ENCODE measurements at regions not wholly inside any gene's neighbourhood (a gene's known extent, or its start where the extent isn't known, plus 50 kb on each side); places are given as distances from the start of the nearest gene placed in this dataset.
"Not testable (repeated sequence)": the region's sequence is repeated elsewhere in the genome, so short reads cannot be mapped to it uniquely, and the experiment has no call there.

- in situ Hi-C loops (cut with HindIII; ENCODE audit: low pct_unique_long_range_greater_than_20kb, low sequenced_read_pairs): no loop called here
- TF ChIP-seq JUND (IDR thresholded peaks at IDR 0.05; ENCODE audit: low read depth): no peak
- no peak for DNase-seq (ENCODE audit: low read depth in 1 of 2, low spot score in 1 of 2)
These were observed 66.2 kb upstream of the NANOS1 start for GRCh38 chr10:118963341-118963740.

GRCh38 chr10:118963933-118964332, 65.6 kb upstream of the NANOS1 start:
- in situ Hi-C loops (cut with HindIII; ENCODE audit: low pct_unique_long_range_greater_than_20kb, low sequenced_read_pairs): no loop called here
- TF ChIP-seq JUND (IDR thresholded peaks at IDR 0.05; ENCODE audit: low read depth): no peak

GRCh38 chr10:118964476-118964875, 65.0 kb upstream of the NANOS1 start:
- DNase-seq (ENCODE audit: low read depth in 1 of 2, low spot score in 1 of 2); in situ Hi-C loops (cut with HindIII; ENCODE audit: low pct_unique_long_range_greater_than_20kb, low sequenced_read_pairs): not testable (repeated sequence)

More at GRCh38 chr10:118963933-118964332, 65.6 kb upstream of the NANOS1 start:
- DNase-seq (ENCODE audit: low read depth in 1 of 2, low spot score in 1 of 2): no peak

GRCh38 chr10:118965096-118965495, 64.4 kb upstream of the NANOS1 start:
- in situ Hi-C loops (cut with HindIII; ENCODE audit: low pct_unique_long_range_greater_than_20kb, low sequenced_read_pairs): no loop called here
- TF ChIP-seq JUND (IDR thresholded peaks at IDR 0.05; ENCODE audit: low read depth): no peak
- DNase-seq (ENCODE audit: low read depth in 1 of 2, low spot score in 1 of 2): no peak

- no peak for DNase-seq (ENCODE audit: low read depth in 1 of 2, low spot score in 1 of 2)
These were observed 63.9 kb upstream of the NANOS1 start for GRCh38 chr10:118965645-118966044.

GRCh38 chr10:118966076-118966849, 63.3 kb upstream of the NANOS1 start:
- TF ChIP-seq JUND (IDR thresholded peaks at IDR 0.05; ENCODE audit: low read depth): no peak
- DNase-seq (ENCODE audit: low read depth in 1 of 2, low spot score in 1 of 2): no peak
- in situ Hi-C loops (cut with HindIII; ENCODE audit: low pct_unique_long_range_greater_than_20kb, low sequenced_read_pairs): no loop called here

More at GRCh38 chr10:118965645-118966044, 63.9 kb upstream of the NANOS1 start:
- no peak for TF ChIP-seq JUND (IDR thresholded peaks at IDR 0.05; ENCODE audit: low read depth)
- in situ Hi-C loops (cut with HindIII; ENCODE audit: low pct_unique_long_range_greater_than_20kb, low sequenced_read_pairs): no loop called here

- in situ Hi-C loops (cut with HindIII; ENCODE audit: low pct_unique_long_range_greater_than_20kb, low sequenced_read_pairs): no loop called here
- TF ChIP-seq JUND (IDR thresholded peaks at IDR 0.05; ENCODE audit: low read depth): no peak
- no peak for DNase-seq (ENCODE audit: low read depth in 1 of 2, low spot score in 1 of 2)
These were observed 62.7 kb upstream of the NANOS1 start for GRCh38 chr10:118966850-118967125.

GRCh38 chr10:118967160-118967559, 62.4 kb upstream of the NANOS1 start:
- in situ Hi-C loops (cut with HindIII; ENCODE audit: low pct_unique_long_range_greater_than_20kb, low sequenced_read_pairs): no loop called here
- no peak for TF ChIP-seq JUND (IDR thresholded peaks at IDR 0.05; ENCODE audit: low read depth)
- no peak for DNase-seq (ENCODE audit: low read depth in 1 of 2, low spot score in 1 of 2)

- no peak for DNase-seq (ENCODE audit: low read depth in 1 of 2, low spot score in 1 of 2)
- in situ Hi-C loops (cut with HindIII; ENCODE audit: low pct_unique_long_range_greater_than_20kb, low sequenced_read_pairs): no loop called here
- TF ChIP-seq JUND (IDR thresholded peaks at IDR 0.05; ENCODE audit: low read depth): no peak
These were observed 61.5 kb upstream of the NANOS1 start for GRCh38 chr10:118968060-118968459.

- no peak for DNase-seq (ENCODE audit: low read depth in 1 of 2, low spot score in 1 of 2)
- in situ Hi-C loops (cut with HindIII; ENCODE audit: low pct_unique_long_range_greater_than_20kb, low sequenced_read_pairs): no loop called here
- TF ChIP-seq JUND (IDR thresholded peaks at IDR 0.05; ENCODE audit: low read depth): no peak
These were observed 61.0 kb upstream of the NANOS1 start for GRCh38 chr10:118968482-118968881.

GRCh38 chr10:118969014-118969413, 60.5 kb upstream of the NANOS1 start:
- no peak for DNase-seq (ENCODE audit: low read depth in 1 of 2, low spot score in 1 of 2)
- TF ChIP-seq JUND (IDR thresholded peaks at IDR 0.05; ENCODE audit: low read depth): no peak
- in situ Hi-C loops (cut with HindIII; ENCODE audit: low pct_unique_long_range_greater_than_20kb, low sequenced_read_pairs): no loop called here

GRCh38 chr10:118970770-118971169, 58.7 kb upstream of the NANOS1 start:
- TF ChIP-seq JUND (IDR thresholded peaks at IDR 0.05; ENCODE audit: low read depth): no peak
- in situ Hi-C loops (cut with HindIII; ENCODE audit: low pct_unique_long_range_greater_than_20kb, low sequenced_read_pairs): no loop called here
- no peak for DNase-seq (ENCODE audit: low read depth in 1 of 2, low spot score in 1 of 2)

- TF ChIP-seq JUND (IDR thresholded peaks at IDR 0.05; ENCODE audit: low read depth): no peak
- DNase-seq (ENCODE audit: low read depth in 1 of 2, low spot score in 1 of 2): peak in 1 of 2 experiments; percentile 44
- in situ Hi-C loops (cut with HindIII; ENCODE audit: low pct_unique_long_range_greater_than_20kb, low sequenced_read_pairs): no loop called here
These were observed 58.3 kb upstream of the NANOS1 start for GRCh38 chr10:118971187-118971586.

GRCh38 chr10:118971876-118972275, 57.6 kb upstream of the NANOS1 start:
- in situ Hi-C loops (cut with HindIII; ENCODE audit: low pct_unique_long_range_greater_than_20kb, low sequenced_read_pairs): no loop called here
- DNase-seq (ENCODE audit: low read depth in 1 of 2, low spot score in 1 of 2): no peak
- no peak for TF ChIP-seq JUND (IDR thresholded peaks at IDR 0.05; ENCODE audit: low read depth)
